ENCODE measurements at regions not wholly inside any gene's neighbourhood (a gene's known extent, or its start where the extent isn't known, plus 50 kb on each side); places are given as distances from the start of the nearest gene placed in this dataset.

DNA sequence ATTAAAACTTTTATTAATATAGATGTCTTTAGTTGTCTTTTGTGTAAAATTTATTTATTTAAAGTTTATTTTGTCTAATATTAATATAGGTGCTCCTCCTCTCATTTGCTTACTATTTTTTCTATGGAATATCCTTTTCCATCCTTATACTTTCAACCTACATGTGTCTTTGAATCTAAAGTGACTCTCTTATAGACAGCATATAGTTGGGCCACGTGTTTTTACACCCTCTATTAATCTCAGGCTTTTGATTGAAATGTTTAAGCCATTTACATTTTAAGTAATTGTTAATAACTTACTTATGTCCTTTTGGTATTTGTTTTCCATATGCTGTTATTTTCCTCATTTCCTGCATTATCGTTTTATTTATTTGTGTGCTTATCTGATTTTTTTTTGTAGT, 74.4 kb upstream of the LRFN5 start:
- TF ChIP-seq, protein P1, sequence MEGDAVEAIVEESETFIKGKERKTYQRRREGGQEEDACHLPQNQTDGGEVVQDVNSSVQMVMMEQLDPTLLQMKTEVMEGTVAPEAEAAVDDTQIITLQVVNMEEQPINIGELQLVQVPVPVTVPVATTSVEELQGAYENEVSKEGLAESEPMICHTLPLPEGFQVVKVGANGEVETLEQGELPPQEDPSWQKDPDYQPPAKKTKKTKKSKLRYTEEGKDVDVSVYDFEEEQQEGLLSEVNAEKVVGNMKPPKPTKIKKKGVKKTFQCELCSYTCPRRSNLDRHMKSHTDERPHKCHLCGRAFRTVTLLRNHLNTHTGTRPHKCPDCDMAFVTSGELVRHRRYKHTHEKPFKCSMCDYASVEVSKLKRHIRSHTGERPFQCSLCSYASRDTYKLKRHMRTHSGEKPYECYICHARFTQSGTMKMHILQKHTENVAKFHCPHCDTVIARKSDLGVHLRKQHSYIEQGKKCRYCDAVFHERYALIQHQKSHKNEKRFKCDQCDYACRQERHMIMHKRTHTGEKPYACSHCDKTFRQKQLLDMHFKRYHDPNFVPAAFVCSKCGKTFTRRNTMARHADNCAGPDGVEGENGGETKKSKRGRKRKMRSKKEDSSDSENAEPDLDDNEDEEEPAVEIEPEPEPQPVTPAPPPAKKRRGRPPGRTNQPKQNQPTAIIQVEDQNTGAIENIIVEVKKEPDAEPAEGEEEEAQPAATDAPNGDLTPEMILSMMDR (conservative IDR thresholded peaks at IDR 0.05), result no peak
- no peak for TF ChIP-seq ZFX (IDR thresholded peaks at IDR 0.05)

Measured in C4-2B (cell line).